Bronchial epithelial cell (primary cell): ENCODE measurements at regions not wholly inside any gene's neighbourhood (a gene's known extent, or its start where the extent isn't known, plus 50 kb on each side); places are given as distances from the start of the nearest gene placed in this dataset.

Experiments
- DNase-seq: peaks from one replicate; pipeline ENCODE4 v3.0.0-alpha.2; 2010; ENCODE audit warnings: low read depth
- FAIRE-seq: peaks from 2 replicates; lab custom pipeline; 2011; peaks lifted over from hg19 to GRCh38; lab: Jason Lieb, UNC
- H3K27me3 ChIP-seq: 2 replicates; pipeline ENCODE4 v1.5.1; 2011; ENCODE audit warnings: low read length; ENCODE audit not compliant: control insufficient read depth, insufficient read depth
- H3K36me3 ChIP-seq: 2 replicates; pipeline ENCODE4 v1.5.1; 2011; ENCODE audit warnings: low read length; ENCODE audit not compliant: control insufficient read depth, insufficient read depth
- H3K4me3 ChIP-seq: 2 replicates; pipeline ENCODE4 v1.5.1; 2011; ENCODE audit warnings: mild to moderate bottlenecking, low read depth, low read length, control low read depth
- CTCF ChIP-seq: IDR thresholded peaks from 2 replicates; pipeline ENCODE4 v1.5.1; 2011; ENCODE audit warnings: mild to moderate bottlenecking, moderate library complexity, low read length, control low read depth, inconsistent platforms; ENCODE audit not compliant: insufficient read depth, severe bottlenecking

- Histone ChIP-seq H3K4me3 (no peak overlapping the region), H3K27me3 (no peaks in the 10 kb centered on the region), H3K36me3 (no peaks in the 10 kb centered on the region)
- TF ChIP-seq CTCF, result no peak
- DNase-seq (no peak), FAIRE-seq (no peak)
Observed at GRCh38 chr2:66753257-66753656, 318.3 kb downstream of the MEIS1 start.

GRCh38 chr2:66753660-66754059 is 318.7 kb downstream of the MEIS1 start:
- Histone ChIP-seq H3K36me3 (no peaks in the 10 kb centered on the region), H3K4me3 (no peak overlapping the region), H3K27me3 (no peaks in the 10 kb centered on the region)
- no peak for TF ChIP-seq CTCF
- FAIRE-seq, result no peak
- DNase-seq, result no peak

- DNase-seq, result no peak
Observed at GRCh38 chr2:66755974-66756373, 321.0 kb downstream of the MEIS1 start.

GRCh38 chr2:66761826-66762225 is 326.9 kb downstream of the MEIS1 start:
- no peaks in the 10 kb centered on the region for H3K36me3 ChIP-seq
- no peaks in the 10 kb centered on the region for H3K27me3 ChIP-seq
- no peak for TF ChIP-seq CTCF
- FAIRE-seq, result no peak
- no peak overlapping the region for H3K4me3 ChIP-seq
- no peak for DNase-seq

More at GRCh38 chr2:66755974-66756373, 321.0 kb downstream of the MEIS1 start:
- Histone ChIP-seq H3K36me3 (no peaks in the 10 kb centered on the region), H3K27me3 (no peaks in the 10 kb centered on the region), H3K4me3 (no peak overlapping the region)
- no peak for FAIRE-seq
- no peak for TF ChIP-seq CTCF

- Histone ChIP-seq H3K27me3 (no peaks in the 10 kb centered on the region), H3K4me3 (no peak overlapping the region), H3K36me3 (no peaks in the 10 kb centered on the region)
- FAIRE-seq, result no peak
- no peak for TF ChIP-seq CTCF
- DNase-seq, result no peak
Observed at GRCh38 chr2:66762761-66763160, 327.8 kb downstream of the MEIS1 start.

GRCh38 chr2:66766582-66766981 is 331.7 kb downstream of the MEIS1 start:
- no peak for TF ChIP-seq CTCF
- Histone ChIP-seq H3K4me3 (no peak overlapping the region), H3K27me3 (no peaks in the 10 kb centered on the region), H3K36me3 (no peaks in the 10 kb centered on the region)
- FAIRE-seq (no peak), DNase-seq (no peak)
